Mesenchymal stem cell (in vitro differentiated cells and primary cell): ENCODE measurements at regions not wholly inside any gene's neighbourhood (a gene's known extent, or its start where the extent isn't known, plus 50 kb on each side); places are given as distances from the start of the nearest gene placed in this dataset.

Experiments
- DNase-seq: peaks from one replicate; pipeline ENCODE4 v3.0.0-alpha.2; 2013
- H2AFZ ChIP-seq: one replicate; pipeline ENCODE4 v1.6.1; 2013; ENCODE audit warnings: low read depth, mild to moderate bottlenecking, control low read depth, inconsistent platforms, low read length, moderate library complexity
- H2AK5ac ChIP-seq: 2 replicates; pipeline ENCODE4 v1.6.1; 2013; ENCODE audit warnings: low read length, moderate library complexity, mild to moderate bottlenecking, inconsistent platforms; ENCODE audit not compliant: severe bottlenecking
- H2BK120ac ChIP-seq: one replicate; pipeline ENCODE4 v1.6.1; 2013; ENCODE audit warnings: low read depth, mild to moderate bottlenecking, inconsistent platforms, low read length, moderate library complexity
- H2BK12ac ChIP-seq, 2 experiments: one replicate each; pipeline ENCODE4 v1.6.1; 2013; ENCODE audit warnings: inconsistent platforms in 2 of 2, low read length in 2 of 2, mild to moderate bottlenecking in 2 of 2, moderate library complexity in 2 of 2, control low read depth in 1 of 2
- H2BK15ac ChIP-seq: one replicate; pipeline ENCODE4 v1.6.1; 2013; ENCODE audit warnings: mild to moderate bottlenecking, low read depth, inconsistent platforms; ENCODE audit not compliant: poor library complexity, severe bottlenecking
- H2BK5ac ChIP-seq: 2 replicates; pipeline ENCODE4 v1.6.1; 2013; ENCODE audit warnings: low read depth, mild to moderate bottlenecking, low read length, control low read depth, inconsistent platforms; ENCODE audit not compliant: poor library complexity, severe bottlenecking
- H3K14ac ChIP-seq, 2 experiments: one replicate each; pipeline ENCODE4 v1.6.1; 2013; ENCODE audit warnings: inconsistent platforms in 2 of 2, low read length in 2 of 2, control low read depth in 1 of 2, mild to moderate bottlenecking in 1 of 2, moderate library complexity in 1 of 2
- H3K18ac ChIP-seq, 2 experiments: one replicate each; pipeline ENCODE4 v1.6.1; 2013; ENCODE audit warnings: inconsistent platforms in 2 of 2, low read length in 2 of 2, control low read depth in 1 of 2, low read depth in 1 of 2, mild to moderate bottlenecking in 1 of 2
- H3K23ac ChIP-seq, 2 experiments: one replicate each; pipeline ENCODE4 v1.6.1; 2013; ENCODE audit warnings: inconsistent platforms in 2 of 2, low read length in 2 of 2, mild to moderate bottlenecking in 2 of 2, moderate library complexity in 2 of 2, control low read depth in 1 of 2
- H3K27ac ChIP-seq: 2 replicates; pipeline ENCODE4 v1.5.1; 2013; ENCODE audit warnings: mild to moderate bottlenecking, moderate library complexity, low read length, control low read depth, inconsistent platforms; ENCODE audit not compliant: poor library complexity, severe bottlenecking
- H3K27me3 ChIP-seq, 2 experiments: 2 replicates each; pipeline versions ENCODE4 v1.6.1 to v1.7.0; 2013; ENCODE audit warnings: low read length in 2 of 2, mild to moderate bottlenecking in 2 of 2, moderate library complexity in 2 of 2, control low read depth in 1 of 2, inconsistent platforms in 1 of 2; ENCODE audit not compliant: control insufficient read depth in 1 of 2, insufficient read depth in 1 of 2
- H3K36me3 ChIP-seq, 2 experiments: 2 replicates each; pipeline versions ENCODE4 v1.6.1 to v1.7.0; 2013; ENCODE audit warnings: low read length in 2 of 2, control low read depth in 1 of 2, inconsistent platforms in 1 of 2, low read depth in 1 of 2, mild to moderate bottlenecking in 1 of 2; ENCODE audit not compliant: insufficient read depth in 2 of 2, control insufficient read depth in 1 of 2
- H3K4ac ChIP-seq, 2 experiments: one replicate each; pipeline ENCODE4 v1.6.1; 2013; ENCODE audit warnings: inconsistent platforms in 2 of 2, low read length in 2 of 2, mild to moderate bottlenecking in 2 of 2, moderate library complexity in 2 of 2, control low read depth in 1 of 2, low read depth in 1 of 2
- H3K4me1 ChIP-seq: 2 replicates; pipeline ENCODE4 v1.6.1; 2013; ENCODE audit warnings: low read depth, low read length, control low read depth; ENCODE audit not compliant: control insufficient read depth, insufficient read depth
- H3K4me2 ChIP-seq: 2 replicates; pipeline ENCODE4 v1.6.1; 2013; ENCODE audit warnings: low read length, mild to moderate bottlenecking, inconsistent platforms; ENCODE audit not compliant: poor library complexity, severe bottlenecking
- H3K4me3 ChIP-seq, 2 experiments: 2 replicates each; pipeline versions ENCODE4 v1.5.1 to v1.7.0; 2013; ENCODE audit warnings: low read length in 2 of 2, mild to moderate bottlenecking in 2 of 2, control low read depth in 1 of 2, low read depth in 1 of 2; ENCODE audit not compliant: insufficient read depth in 1 of 2
- H3K79me1 ChIP-seq: replicated peaks from 2 replicates; pipeline ENCODE4 v1.6.1; 2013; ENCODE audit warnings: mild to moderate bottlenecking, control low read depth, low read length, inconsistent platforms; ENCODE audit not compliant: poor library complexity, severe bottlenecking
- H3K9ac ChIP-seq: 2 replicates; pipeline ENCODE4 v1.7.0; 2013; ENCODE audit warnings: mild to moderate bottlenecking, low read length, moderate library complexity
- H3K9me3 ChIP-seq: 2 replicates; pipeline ENCODE4 v1.7.0; 2013; ENCODE audit warnings: mild to moderate bottlenecking, low read length; ENCODE audit not compliant: control insufficient read depth
- H4K8ac ChIP-seq: one replicate; pipeline ENCODE4 v1.6.1; 2013; ENCODE audit warnings: inconsistent platforms, mild to moderate bottlenecking, low read length, moderate library complexity
- H4K91ac ChIP-seq: one replicate; pipeline ENCODE4 v1.6.1; 2013; ENCODE audit warnings: mild to moderate bottlenecking, low read length, inconsistent platforms
- WGBS: methylation state at CpG from one replicate; pipeline ENCODE4 v1.1.7; 2013; ENCODE audit warnings: mixed read lengths; 5-methylcytosine and 5-hydroxymethylcytosine counted together

- Histone ChIP-seq H2BK120ac (no peak overlapping the region), H3K23ac (no peak overlapping the region), H3K4ac (no peak overlapping the region), H3K27ac (no peak overlapping the region), H3K9me3 (peaks cover 16% of the 10 kb centered on the region), H2AFZ (no peak overlapping the region), H2BK12ac (no peak overlapping the region), H2BK15ac (no peak overlapping the region), H3K4me1 (no peaks in the 10 kb centered on the region), H3K14ac (no peak overlapping the region), H2AK5ac (no peak overlapping the region), H4K91ac (no peak overlapping the region), H3K9ac (no peak overlapping the region), H3K18ac (no peak overlapping the region), H3K36me3 (no peaks in the 10 kb centered on the region), H3K4me2 (no peak overlapping the region), H3K27me3 (no peaks in the 10 kb centered on the region), H4K8ac (no peak overlapping the region), H3K79me1 (no peaks in the 10 kb centered on the region), H2BK5ac (no peak overlapping the region), H3K4me3 (no peak overlapping the region)
- WGBS = 33% methylated on average over 1 of the region's 2 CpGs
- DNase-seq = no peak
Measured at GRCh38 chr16:61289141-61289540, 747.1 kb downstream of the CDH8 start.

GRCh38 chr16:61277849-61278248, 758.4 kb downstream of the CDH8 start:
- no peak for DNase-seq
- H4K91ac ChIP-seq = no peak overlapping the region

GRCh38 chr16:61274211-61274610, 762.0 kb downstream of the CDH8 start:
- Histone ChIP-seq H3K4ac (no peak overlapping the region), H3K14ac (no peak overlapping the region), H3K18ac (no peak overlapping the region), H4K91ac (no peak overlapping the region), H3K9ac (no peak overlapping the region), H3K27ac (no peak overlapping the region), H3K4me2 (no peak overlapping the region), H2AK5ac (no peak overlapping the region), H3K79me1 (no peaks in the 10 kb centered on the region), H2BK120ac (no peak overlapping the region), H4K8ac (no peak overlapping the region), H3K27me3 (no peaks in the 10 kb centered on the region), H3K36me3 (no peaks in the 10 kb centered on the region), H2BK5ac (no peak overlapping the region), H3K23ac (no peak overlapping the region), H2BK15ac (no peak overlapping the region), H2AFZ (no peak overlapping the region), H2BK12ac (no peak overlapping the region), H3K9me3 (no peaks in the 10 kb centered on the region), H3K4me1 (no peaks in the 10 kb centered on the region), H3K4me3 (no peak overlapping the region)
- no peak for DNase-seq
- WGBS = 84% methylated on average over 5 of the region's 5 CpGs

More at GRCh38 chr16:61277849-61278248, 758.4 kb downstream of the CDH8 start:
- no peaks in the 10 kb centered on the region for H3K4me1 ChIP-seq
- no peak overlapping the region for H3K23ac ChIP-seq
- 64% methylated on average over 2 of the region's 2 CpGs for WGBS
- no peak overlapping the region for H2BK12ac ChIP-seq
- H3K18ac ChIP-seq = no peak overlapping the region
- H2AK5ac ChIP-seq = no peak overlapping the region
- H3K4ac ChIP-seq = no peak overlapping the region
- no peak overlapping the region for H2BK15ac ChIP-seq
- H2AFZ ChIP-seq = no peak overlapping the region
- H3K9me3 ChIP-seq = peaks cover 6% of the 10 kb centered on the region
- no peaks in the 10 kb centered on the region for H3K27me3 ChIP-seq
- no peak overlapping the region for H2BK120ac ChIP-seq
- no peak overlapping the region for H3K14ac ChIP-seq
- no peak overlapping the region for H4K8ac ChIP-seq
- no peak overlapping the region for H3K9ac ChIP-seq
- no peak overlapping the region for H2BK5ac ChIP-seq
- no peak overlapping the region for H3K4me2 ChIP-seq
- H3K79me1 ChIP-seq = no peaks in the 10 kb centered on the region
- H3K4me3 ChIP-seq = no peak overlapping the region
- no peaks in the 10 kb centered on the region for H3K36me3 ChIP-seq
- H3K27ac ChIP-seq = no peak overlapping the region

- Histone ChIP-seq H2AK5ac (no peak overlapping the region), H4K8ac (no peak overlapping the region), H2BK15ac (no peak overlapping the region), H3K4ac (no peak overlapping the region), H3K27me3 (no peaks in the 10 kb centered on the region), H3K9ac (no peak overlapping the region), H2BK5ac (no peak overlapping the region), H3K4me3 (no peak overlapping the region), H3K23ac (no peak overlapping the region), H3K18ac (no peak overlapping the region), H3K14ac (no peak overlapping the region), H3K4me2 (no peak overlapping the region), H3K36me3 (no peaks in the 10 kb centered on the region), H3K9me3 (no peaks in the 10 kb centered on the region), H2BK120ac (no peak overlapping the region), H2AFZ (no peak overlapping the region), H2BK12ac (no peak overlapping the region), H4K91ac (no peak overlapping the region), H3K27ac (no peak overlapping the region), H3K4me1 (no peaks in the 10 kb centered on the region), H3K79me1 (no peaks in the 10 kb centered on the region)
- no peak for DNase-seq
Measured at GRCh38 chr16:61270726-61271125, 765.5 kb downstream of the CDH8 start.
